NCI-H446 (cell line): ENCODE measurements at regions not wholly inside any gene's neighbourhood (a gene's known extent, or its start where the extent isn't known, plus 50 kb on each side); places are given as distances from the start of the nearest gene placed in this dataset.
"Not testable (repeated sequence)": the region's sequence is repeated elsewhere in the genome, so short reads cannot be mapped to it uniquely, and the experiment has no call there.

Source experiments
- DNase-seq, 2 experiments: peaks; one replicate each; lab custom pipeline; 2025; lab: John Stamatoyannopoulos, UW

DNA sequence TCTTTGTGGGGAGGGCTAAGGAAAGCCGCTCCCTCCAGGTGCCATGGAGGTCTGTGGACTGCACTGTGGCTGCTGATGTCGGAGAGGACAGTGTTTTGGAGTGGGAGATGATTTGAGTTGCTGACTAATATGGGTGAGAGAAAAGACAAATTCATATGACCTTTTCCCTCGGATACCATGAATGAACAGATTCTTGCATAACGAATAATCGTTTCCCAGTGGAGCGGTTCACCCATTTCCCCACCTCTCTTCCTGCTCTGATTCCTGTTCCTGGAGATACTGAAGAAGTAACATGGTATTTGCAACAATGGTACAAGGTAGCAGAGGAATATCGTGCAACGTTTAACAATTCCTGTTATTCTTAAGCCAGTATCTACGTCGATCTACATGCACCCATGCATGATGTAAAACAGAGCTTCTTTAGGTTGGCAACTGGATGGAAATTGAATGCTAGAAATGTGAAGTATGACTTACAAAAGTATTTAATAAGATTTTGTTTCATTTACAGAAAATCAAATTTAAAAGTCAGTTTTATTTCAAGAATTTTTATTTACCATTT lies 227.1 kb downstream of the TOMM20 start:
- no peak for DNase-seq

- DNase-seq, result no peak
Measured at GRCh38 chr1:234900595-234900994, 228.0 kb downstream of the TOMM20 start.

- no peak for DNase-seq
Measured at GRCh38 chr1:234899730-234900072, 228.9 kb downstream of the TOMM20 start.

GRCh38 chr1:234899041-234899729 lies 229.5 kb downstream of the TOMM20 start:
- DNase-seq, result no peak

DNA sequence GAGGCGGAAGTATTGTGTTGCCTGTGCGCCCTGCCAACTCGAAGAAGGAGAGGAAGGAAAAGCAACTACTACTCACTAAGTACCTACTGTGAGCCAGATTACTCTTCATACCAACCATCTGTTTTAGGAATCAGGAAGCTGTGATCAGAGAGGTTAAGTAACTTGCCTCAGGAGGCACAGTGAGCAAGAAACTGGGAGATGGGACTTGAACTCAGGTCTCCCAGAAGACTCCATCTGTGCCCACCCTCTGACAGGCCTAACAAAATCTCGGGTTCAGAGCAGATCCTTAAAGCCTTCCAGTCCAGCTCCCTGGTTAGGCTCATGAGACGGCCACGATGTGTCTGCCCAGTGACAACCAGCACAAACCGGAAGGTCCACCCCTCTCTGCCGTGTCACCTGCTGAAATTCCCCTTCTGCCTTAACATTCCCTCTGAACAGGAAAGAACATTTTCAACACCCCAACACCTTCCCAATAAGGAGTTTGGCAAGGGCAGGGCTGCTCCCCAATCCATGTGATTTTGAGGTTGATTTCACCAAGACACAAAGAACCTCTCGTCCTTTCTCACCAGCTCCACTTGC lies 230.1 kb downstream of the TOMM20 start:
- DNase-seq, result no peak

DNA sequence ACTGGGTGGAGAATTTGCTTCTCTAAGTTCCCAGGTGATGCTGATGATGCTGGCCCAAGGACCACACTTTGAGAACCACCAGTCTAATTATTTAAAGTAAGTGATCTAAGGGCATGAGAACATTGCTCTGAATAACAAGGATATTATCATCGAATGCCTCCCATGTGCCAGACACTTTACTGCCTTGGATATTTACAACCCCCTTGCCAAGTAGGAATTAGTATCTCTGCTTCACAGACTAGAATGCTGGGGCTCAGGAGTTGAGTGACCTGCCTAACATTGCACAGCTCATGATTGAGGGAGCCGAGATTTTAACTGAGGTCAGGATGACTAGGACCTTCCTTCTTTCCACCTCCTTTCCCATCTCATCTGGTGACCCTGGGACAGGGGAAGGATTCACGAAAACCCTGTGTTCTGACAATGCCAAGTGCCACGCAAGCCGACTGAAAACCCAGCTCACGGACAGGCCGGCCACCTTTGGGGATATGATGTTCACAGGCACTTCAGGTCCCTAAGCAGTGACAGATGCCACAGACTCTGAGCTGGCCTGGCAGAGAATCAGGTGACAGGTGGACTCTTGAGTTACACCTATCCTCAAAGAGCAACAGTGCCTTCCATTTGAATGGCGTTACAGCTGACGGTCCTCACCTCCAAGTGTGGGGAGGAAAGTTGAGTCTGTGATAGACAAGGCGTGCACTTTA lies 230.7 kb downstream of the TOMM20 start:
- no peak for DNase-seq

DNA sequence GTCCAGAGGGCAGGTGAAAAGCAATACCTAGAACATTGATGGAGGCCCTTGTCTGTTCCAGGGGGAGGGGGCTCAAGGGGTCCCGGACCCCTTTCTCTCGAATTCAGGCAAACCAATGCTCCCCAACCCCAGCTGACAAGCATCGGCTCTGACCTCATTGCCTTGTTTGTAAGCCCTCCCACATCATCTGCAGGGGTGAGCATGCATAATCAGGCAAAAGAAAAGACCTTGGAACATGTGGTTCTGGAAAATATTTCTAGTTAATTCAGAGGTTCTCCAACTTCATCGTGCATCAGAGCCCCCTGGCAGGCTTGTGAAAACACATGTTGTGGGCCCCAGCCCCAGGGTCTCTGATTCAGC lies 231.3 kb downstream of the TOMM20 start:
- no peak for DNase-seq

- DNase-seq, result no peak
Measured at GRCh38 chr1:234896477-234897389, 231.9 kb downstream of the TOMM20 start.

DNA sequence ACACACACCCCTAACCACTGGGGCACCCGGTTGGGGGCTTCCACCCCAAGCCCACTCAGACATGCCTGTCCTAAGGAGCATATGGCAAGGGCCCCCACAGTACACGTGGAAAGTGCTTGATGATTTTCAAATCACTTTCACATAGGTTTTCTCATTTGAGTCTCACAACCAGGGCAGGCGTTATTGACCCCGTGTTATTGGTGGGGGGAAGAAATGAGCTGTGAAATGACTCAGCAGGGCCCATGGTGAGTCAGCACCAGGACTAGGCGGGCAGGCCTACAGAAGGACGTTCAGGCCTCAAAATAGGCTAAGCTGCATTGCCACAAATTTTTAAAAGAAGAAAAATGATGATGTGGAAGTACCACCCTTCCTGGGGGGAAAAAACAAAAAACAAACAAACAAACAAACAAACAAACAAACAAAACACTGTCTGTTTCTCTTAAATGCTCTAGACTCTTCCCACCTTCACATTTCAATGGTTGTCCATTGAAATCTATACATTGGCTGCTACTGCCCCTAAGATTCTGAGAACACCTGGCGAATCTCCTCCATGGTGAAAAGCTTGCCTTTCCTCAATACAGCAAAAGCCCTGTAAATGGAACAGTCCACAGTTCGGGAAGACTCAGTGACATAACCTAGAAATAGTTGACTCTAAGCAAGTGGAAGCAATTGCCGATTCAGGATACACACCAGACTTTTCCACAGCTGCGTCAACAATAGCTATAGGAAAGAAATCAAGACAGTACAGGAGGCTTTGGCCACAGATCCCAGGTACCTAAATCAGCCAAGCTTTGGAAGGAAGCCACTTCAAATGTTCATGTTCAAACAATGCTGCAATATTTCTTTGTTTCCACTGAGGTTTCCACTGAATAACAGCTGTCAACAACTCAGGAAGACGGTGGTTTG lies 234.7 kb downstream of the TOMM20 start:
- peak in 1 of 2 experiments; percentile 26 for DNase-seq

GRCh38 chr1:234893359-234893724 lies 235.3 kb downstream of the TOMM20 start:
- no peak for DNase-seq

DNA sequence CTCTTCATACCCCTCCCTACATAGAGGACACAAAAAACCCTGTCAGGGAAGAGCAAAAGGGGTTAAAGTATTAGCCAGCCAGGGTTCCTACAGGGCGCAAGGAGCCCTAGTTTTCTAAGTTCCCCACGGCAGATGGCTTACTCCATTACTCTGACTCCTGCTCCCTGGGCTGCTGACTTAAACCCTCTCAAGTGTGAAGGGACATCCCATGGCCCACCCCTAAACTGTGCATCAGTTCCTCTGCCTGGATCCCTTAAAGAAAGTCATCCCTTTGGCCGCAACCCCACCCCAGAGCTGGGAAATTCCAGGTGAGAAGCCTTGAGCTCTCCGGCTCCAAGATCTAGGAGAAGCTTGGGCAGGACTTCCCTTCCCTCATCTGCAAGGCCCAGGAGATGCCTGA lies 236.0 kb downstream of the TOMM20 start:
- DNase-seq, result no peak

DNA sequence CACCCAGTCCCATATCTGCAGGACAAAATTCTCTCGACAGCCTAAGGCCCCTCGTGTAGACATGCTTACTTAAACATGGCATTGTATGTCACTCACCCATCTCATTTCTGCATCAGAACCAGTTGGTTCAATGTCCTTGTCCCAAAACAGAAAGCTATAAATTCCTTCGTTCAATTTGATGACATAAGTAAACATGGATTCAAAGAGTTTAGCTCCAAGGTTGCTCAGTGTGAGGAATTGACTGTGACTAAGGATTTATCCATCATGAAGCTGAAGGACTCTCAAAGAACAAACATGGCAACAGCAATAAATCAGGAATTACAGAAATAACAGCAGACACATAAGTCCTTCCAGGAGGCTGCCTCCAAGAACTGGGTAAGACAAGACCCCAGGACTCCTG lies 237.2 kb downstream of the TOMM20 start:
- no peak for DNase-seq

GRCh38 chr1:234889643-234890042 lies 239.0 kb downstream of the TOMM20 start:
- DNase-seq, result no peak

GRCh38 chr1:234888247-234888646 lies 240.4 kb downstream of the TOMM20 start:
- DNase-seq, result not testable (repeated sequence)

DNA sequence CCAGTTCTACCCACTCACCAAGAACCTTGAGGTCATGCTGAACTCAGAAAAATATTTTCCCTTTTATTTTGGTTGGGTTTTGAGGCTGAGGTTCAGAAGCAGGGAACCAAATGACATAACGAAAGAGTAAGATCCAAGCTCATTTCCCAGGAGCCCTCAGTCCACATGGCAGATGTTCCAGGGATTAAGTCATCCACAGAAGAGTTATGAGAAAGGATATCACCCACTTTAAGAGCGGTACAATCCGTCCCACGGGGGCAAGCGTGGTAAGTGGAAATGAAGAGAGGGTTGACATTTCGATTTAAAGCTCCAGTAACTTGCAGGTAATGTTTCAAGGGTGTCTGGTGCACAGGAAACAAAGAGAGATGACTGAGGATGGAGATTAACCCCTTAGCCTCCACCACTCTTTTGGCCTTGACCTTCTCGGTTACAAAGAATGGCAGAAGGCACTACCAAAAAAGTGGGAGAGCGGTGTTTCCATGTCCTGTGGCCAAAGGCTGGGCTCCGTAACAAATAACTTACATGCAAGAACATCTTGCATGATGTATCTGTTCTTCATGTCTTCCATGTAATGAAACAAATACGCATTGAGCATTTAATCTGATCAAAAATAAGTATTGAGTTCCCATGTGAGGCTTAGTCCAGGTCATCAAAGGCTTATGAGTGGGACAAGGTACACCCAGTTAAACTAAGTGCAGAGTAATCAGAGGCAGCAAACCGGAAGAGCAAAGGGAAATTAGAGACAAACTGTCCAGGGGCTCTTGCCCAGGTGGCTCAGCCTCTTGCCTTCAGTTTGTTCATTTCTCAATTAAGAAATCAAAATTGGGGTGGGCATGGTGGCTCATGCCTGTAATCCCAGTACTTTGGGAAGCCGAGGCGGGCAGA lies 241.4 kb downstream of the TOMM20 start:
- no peak for DNase-seq

DNA sequence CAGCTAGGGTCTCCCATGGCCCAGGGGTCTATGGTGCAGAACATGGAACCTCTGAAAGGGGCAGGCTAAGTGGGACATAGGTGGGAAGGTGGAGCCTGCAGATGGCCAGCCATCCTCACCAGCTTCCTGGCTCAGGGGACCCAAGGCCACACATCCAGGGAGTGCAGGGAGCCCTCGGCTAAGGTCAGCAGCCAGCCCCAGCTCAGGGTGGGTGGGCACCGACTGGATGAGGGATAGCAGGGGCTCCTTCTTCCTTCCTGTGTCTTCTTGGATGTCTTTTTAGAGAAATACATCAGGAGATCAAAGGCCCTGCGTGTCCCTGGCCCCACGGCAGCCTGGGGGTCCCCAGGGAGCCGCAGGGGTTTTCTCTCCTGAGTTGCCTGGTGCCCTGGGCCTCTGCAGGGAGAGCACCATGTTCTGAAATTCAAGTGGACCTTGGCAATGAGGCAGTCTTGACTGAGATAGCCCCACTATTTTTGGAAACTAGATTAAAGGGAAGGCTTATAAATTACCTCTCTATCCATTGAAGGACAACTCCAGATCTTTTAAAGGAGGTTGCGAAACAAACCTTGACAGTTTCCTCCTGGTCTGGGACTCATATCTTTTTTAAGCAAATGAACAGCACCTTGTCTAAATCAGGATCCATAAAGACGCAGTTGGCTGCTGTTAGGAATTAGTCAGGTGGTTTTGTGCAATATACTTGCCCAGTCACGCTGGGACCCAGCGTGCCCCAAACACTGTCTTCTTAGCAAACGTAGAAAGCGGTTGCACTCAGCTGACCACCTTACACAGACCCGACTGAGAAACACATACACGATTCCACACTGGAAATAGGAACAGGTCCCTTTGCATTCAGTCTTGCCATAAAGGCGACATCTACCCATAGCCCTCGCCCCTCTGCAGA lies 242.3 kb downstream of the TOMM20 start:
- DNase-seq, result no peak

DNA sequence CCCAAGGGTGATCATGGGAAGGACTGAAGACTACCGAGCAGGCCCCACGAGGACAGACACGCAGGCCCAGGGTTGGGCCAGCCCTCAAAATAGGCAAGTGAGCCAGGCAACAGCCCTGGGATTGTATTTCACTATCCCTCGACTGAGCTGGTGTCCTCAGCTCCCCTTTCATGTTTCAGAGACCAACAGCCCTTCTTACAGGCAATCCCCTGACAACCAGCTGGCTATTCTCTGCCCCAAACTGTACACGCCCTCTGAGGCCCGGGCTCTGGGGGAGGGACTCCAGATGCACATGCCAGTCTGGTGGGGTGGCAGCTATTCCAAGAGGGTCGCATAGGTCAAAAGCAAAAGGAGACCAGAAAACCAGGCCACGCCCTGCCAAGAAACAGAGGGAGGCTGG lies 243.0 kb downstream of the TOMM20 start:
- DNase-seq, result no peak

GRCh38 chr1:234884701-234885100 lies 243.9 kb downstream of the TOMM20 start:
- no peak for DNase-seq

DNA sequence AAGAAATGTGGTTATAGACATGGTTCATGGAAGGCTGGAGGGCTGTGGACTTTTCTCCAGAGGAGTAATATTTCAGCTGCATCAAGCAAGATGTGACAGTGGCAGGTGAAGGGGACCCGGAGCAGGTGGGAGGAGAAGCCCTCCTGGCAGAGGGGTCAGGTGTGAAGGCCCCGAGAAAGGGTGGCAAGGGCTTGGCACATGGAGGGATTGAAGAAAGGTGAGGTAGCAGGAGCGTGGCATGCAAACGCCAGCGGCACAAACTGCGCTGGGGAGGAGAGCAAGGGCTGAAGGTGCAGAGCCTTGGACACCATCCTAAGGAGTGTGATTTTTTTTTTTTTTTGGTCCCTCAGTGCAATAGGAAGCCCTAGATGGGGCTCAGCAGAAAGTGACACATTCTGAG lies 244.6 kb downstream of the TOMM20 start:
- DNase-seq, result no peak
